GM21447 (cell line): ENCODE measurements at regions not wholly inside any gene's neighbourhood (a gene's known extent, or its start where the extent isn't known, plus 50 kb on each side); places are given as distances from the start of the nearest gene placed in this dataset.
"Not testable (repeated sequence)": the region's sequence is repeated elsewhere in the genome, so short reads cannot be mapped to it uniquely, and the experiment has no call there.

Experiments used
- ATAC-seq: cut with Tn5 transposase; IDR thresholded peaks from one replicate; pipeline ENCODE4 v1.9.1; 2021; ENCODE audit not compliant: unreplicated experiment

GRCh38 chr5:157963244-157963643 is 104.3 kb upstream of the CLINT1 start:
- ATAC-seq = no peak

- not testable (repeated sequence) for ATAC-seq
Measured at GRCh38 chr5:157962686-157963085, 103.7 kb upstream of the CLINT1 start.

- ATAC-seq = no peak
Measured at GRCh38 chr5:157961896-157962590, 103.1 kb upstream of the CLINT1 start.

DNA sequence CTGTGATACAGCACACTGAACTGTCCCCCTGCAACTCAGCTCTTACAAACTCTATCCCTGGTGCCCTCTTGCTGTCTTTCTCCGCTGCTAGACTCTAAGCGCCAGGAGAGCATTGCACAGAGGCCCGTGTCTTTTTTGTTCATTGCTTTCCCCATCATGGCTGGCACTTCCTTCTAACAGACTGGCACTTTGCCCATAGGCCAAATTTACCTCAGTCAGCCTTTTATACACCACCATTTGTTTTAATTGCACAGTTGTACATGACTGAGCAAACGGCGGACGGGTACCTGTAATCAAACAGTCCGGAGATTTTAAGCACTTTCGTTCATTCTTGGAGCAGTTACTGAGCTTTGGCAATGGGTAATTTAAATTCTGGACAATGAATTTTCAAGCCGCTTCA is 102.2 kb upstream of the CLINT1 start:
- ATAC-seq = no peak

DNA sequence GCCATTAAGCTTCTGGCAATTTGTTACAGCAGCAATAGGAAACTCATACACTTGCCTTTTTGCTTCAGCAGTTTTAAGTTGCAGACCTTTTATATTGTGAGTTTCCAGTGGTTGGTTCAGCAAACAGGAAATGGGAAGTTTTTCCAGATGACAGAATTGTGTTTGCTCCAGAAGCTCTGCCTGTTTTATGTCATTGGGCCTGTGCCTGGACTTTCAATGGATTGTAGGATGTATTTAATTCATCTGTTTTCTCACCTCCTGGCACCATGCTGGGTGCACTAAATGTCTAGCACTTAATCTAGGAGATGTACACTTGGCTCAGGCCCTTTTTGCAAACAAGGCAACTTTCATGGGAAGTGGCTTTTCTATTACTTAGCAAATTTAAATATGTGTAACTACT is 100.4 kb upstream of the CLINT1 start:
- ATAC-seq = no peak

DNA sequence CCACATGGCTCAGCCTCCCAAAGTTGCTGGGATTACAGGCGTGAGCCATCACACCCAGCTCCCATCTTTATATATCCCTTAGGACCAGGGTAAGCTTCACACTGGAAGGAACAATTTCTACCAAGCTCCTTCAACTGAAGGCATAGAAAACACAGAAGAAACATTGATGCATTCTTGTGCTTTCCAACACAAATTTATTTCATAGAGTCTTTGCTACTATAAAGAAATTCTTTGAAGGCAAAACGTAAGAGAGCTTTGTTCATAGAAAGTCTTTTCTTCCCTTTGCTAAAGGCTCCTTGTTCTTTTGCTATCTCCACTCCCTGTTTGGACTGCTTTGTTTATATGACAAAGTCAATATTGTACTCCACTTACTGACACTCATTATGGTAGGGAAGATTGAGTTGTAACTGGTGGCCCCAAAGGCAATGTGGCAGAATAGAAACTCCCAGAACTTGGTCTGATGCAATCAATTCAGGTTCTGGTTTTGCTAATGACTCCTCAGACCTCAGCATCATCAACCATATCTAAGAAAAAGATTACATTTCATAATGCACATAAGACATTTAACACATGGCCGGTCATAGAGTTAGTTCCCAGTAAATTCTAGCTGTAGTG is 97.4 kb upstream of the CLINT1 start:
- ATAC-seq = no peak

DNA sequence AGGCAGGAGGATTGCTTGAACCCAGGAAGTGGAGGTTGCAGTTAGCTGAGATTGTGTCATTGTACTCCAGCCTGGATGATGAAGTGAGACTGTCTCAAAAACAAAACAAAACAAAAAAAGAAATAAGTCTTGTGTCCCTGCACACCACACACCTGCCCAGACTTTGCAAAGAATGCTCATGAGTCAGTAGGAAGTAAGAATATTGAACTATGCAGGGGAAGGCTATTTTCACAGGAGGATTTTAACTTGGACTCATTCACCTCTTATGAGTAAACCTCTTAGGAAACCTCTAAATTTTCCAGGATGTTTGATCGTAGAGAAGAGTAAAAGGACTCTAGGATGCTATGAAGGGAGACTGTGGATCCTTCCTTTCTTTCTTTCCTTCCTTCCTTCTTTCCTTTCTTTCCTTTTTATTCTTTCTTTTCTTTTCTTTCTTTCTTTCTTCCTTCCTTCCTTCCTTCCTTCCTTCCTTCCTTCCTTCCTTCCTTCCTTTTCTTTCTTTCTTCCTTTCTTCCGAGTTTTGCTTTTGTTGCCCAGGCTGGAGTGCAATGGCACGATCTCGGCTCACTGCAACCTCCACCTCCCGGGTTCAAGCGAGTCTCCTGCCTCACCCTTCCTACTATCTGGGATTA is 96.7 kb upstream of the CLINT1 start:
- ATAC-seq = no peak

- no peak for ATAC-seq
Measured at GRCh38 chr5:157952374-157952685, 93.4 kb upstream of the CLINT1 start.

- no peak for ATAC-seq
Measured at GRCh38 chr5:157951673-157952373, 92.9 kb upstream of the CLINT1 start.

DNA sequence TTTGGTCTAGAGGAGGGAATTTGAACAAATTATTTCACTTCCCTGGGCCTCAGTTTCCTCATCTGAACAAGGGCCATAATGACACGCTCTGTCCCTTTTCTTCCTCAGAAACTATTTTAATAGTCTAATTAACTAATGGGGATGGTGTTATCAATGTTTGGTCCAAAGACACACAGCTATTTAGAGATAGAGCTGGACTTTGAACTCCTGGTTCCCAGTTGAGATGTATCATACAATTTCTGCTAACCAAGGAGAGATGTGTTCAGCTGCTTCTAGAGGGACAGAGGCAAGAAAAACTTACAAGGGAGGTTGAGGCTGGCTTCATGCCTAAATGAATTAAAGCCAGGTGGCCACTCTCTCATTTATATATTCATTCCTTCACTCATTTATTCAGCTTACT is 90.6 kb upstream of the CLINT1 start:
- ATAC-seq = no peak

- ATAC-seq = peak; percentile 83
Measured at GRCh38 chr5:157948738-157949410, 89.9 kb upstream of the CLINT1 start.

DNA sequence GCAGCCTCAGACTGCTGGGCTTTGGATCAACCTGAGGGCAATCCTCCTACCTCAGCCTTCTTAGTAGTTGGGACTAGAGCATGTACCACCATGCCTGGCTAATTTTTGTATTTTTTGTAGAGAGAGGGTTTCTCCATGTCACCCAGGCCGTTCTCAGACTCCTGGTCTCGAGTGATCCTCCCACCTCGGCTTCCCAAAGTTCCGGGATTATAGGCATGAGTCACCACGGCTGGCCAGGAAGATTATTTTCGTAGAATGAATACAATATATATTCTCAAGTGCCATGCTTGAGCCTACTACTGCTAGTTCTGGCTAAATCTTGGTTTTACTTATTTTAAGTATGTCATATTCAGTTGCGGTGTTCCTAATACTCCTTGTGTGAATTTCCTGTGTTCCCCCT is 88.2 kb upstream of the CLINT1 start:
- no peak for ATAC-seq

- not testable (repeated sequence) for ATAC-seq
Measured at GRCh38 chr5:157945822-157946221, 86.9 kb upstream of the CLINT1 start.

- ATAC-seq = no peak
Measured at GRCh38 chr5:157944938-157945337, 86.0 kb upstream of the CLINT1 start.

GRCh38 chr5:157944077-157944633 is 85.2 kb upstream of the CLINT1 start:
- ATAC-seq = no peak

- no peak for ATAC-seq
Measured at GRCh38 chr5:157942595-157942994, 83.7 kb upstream of the CLINT1 start.

- no peak for ATAC-seq
Measured at GRCh38 chr5:157941616-157942015, 82.7 kb upstream of the CLINT1 start.

DNA sequence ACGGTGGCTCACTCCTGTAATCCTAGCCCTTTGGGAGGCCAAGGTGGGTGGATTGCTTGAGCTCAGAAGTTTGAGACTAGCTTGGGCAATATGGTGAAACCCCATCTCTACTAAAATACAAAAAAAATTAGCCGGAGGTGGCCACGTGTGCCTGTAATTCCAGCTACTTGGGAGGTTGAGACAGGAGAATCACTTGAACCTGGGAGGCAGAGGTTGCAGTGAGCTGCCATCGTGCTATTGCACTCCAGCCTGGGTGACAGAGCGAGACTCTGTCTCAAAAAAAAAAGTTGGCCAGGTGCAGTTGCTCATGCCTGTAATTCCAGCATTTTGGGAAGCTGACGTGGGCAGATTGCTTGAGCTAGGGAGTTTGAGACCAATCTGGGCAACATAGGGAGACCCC is 79.2 kb upstream of the CLINT1 start:
- not testable (repeated sequence) for ATAC-seq

DNA sequence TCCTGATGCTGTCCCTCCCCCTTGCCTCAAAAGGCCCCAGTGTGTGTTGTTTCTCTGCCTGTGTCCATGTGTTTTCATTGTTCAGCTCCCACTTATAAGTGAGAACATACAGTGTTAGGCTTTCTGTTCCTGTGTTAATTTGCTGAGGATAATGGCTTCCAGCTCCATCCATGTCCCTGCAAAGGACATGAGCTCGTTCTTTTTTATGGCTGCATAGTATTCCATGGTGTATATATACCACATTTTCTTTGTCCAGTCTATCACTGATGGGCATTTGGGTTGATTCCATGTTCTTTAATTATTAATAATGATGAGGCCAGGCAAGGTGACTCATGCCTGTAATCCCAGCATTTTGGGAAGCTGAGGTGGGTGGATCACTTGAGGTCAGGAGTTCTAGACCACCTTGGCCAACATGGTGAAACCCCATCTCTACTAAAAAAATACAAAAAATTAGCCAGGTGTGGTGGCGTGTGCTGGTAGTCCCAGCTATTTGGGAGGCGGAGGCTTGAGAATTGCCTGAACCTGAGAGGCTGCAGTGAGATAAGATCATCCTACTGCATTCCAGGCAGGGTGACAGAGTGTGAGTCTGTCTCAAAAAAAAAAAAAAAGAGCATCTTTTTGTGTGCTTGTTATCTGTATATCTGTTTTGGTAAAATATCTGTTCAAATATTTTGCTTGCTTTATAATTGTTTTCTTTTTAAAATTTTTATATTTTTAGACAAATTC is 78.0 kb upstream of the CLINT1 start:
- not testable (repeated sequence) for ATAC-seq

DNA sequence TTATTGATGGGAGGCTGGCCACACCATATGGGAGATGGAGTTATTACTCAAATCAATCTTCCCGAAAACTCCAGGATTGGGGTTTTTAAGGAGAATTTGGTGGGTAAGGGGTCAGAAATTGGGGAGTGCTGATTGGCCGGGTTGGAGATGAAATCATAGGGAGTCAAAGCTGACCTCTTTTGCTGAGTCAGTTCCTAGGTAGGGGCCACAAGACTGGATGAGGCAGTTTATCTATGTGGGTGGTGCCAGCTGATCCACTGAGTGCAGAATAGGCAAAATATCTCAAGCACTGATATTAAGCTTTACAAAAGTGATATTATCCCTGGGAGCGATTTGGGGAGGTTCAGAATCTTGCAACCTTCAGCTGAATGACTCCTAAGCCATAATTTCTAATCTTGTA is 75.7 kb upstream of the CLINT1 start:
- ATAC-seq = no peak
